ENCODE measurements at regions not wholly inside any gene's neighbourhood (a gene's known extent, or its start where the extent isn't known, plus 50 kb on each side); places are given as distances from the start of the nearest gene placed in this dataset.

DNA sequence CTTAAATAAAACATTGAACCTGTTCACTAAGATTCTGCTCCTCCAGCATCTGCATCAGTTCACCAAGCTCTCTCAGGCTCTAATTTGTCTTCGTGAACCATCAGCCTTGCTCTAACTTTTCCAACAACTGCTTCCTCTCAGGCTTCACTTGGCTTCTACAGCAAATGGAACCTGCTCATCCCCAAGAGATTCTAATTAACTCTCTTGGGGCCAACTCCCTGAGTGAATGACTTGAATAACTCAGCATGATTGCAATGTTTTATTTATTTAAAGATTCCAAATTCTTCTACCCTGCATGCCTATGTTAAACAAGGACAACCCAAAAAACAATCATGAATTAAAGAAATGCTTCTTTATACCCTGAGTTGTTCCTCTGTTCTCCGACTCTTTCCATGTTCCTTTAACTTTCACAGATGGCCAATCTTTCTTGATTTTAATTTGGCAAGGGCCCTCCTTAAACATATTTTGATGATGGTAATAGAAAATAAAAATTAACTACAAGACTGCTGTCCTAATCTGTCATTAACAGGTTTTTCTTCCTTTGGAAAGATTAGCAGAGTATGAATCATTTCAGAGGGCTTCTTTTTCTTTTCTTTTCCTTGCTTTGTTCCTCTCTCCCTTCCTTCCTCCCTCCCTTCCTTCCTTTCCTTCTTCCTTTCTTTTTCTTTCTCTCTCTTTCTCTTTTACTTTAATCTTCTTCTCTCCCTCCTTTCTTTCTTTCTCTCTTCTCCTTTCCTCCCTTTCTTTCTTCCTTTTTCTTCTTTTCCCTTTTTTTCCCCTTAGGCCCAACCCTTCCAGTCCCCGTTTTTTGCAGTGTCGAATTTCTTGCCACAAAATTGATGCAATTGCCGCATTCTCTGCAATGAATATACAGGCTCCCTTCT is 195.0 kb upstream of the RHOBTB1 start:
- TF ChIP-seq, protein P1, sequence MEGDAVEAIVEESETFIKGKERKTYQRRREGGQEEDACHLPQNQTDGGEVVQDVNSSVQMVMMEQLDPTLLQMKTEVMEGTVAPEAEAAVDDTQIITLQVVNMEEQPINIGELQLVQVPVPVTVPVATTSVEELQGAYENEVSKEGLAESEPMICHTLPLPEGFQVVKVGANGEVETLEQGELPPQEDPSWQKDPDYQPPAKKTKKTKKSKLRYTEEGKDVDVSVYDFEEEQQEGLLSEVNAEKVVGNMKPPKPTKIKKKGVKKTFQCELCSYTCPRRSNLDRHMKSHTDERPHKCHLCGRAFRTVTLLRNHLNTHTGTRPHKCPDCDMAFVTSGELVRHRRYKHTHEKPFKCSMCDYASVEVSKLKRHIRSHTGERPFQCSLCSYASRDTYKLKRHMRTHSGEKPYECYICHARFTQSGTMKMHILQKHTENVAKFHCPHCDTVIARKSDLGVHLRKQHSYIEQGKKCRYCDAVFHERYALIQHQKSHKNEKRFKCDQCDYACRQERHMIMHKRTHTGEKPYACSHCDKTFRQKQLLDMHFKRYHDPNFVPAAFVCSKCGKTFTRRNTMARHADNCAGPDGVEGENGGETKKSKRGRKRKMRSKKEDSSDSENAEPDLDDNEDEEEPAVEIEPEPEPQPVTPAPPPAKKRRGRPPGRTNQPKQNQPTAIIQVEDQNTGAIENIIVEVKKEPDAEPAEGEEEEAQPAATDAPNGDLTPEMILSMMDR (IDR thresholded peaks at IDR 0.05; ENCODE audit: low read depth, low read length, missing input control), result no peak
- TF ChIP-seq YY1 (IDR thresholded peaks at IDR 0.05) (no peak), RAD21 (IDR thresholded peaks at IDR 0.05) (no peak), TAF1 (conservative IDR thresholded peaks at IDR 0.05) (no peak), EGR1 (IDR thresholded peaks at IDR 0.05; ENCODE audit: low read depth in 2 of 2) (no peak), GABPA (IDR thresholded peaks at IDR 0.05 in 1 of 2, conservative IDR thresholded peaks at IDR 0.05 in 1 of 2) (no peak), HNF4A (conservative IDR thresholded peaks at IDR 0.05) (no peak), RXRA (IDR thresholded peaks at IDR 0.05) (no peak), JUND (IDR thresholded peaks at IDR 0.05) (no peak), HNF4G (IDR thresholded peaks at IDR 0.05) (no peak)
- TF ChIP-seq, protein P2, sequence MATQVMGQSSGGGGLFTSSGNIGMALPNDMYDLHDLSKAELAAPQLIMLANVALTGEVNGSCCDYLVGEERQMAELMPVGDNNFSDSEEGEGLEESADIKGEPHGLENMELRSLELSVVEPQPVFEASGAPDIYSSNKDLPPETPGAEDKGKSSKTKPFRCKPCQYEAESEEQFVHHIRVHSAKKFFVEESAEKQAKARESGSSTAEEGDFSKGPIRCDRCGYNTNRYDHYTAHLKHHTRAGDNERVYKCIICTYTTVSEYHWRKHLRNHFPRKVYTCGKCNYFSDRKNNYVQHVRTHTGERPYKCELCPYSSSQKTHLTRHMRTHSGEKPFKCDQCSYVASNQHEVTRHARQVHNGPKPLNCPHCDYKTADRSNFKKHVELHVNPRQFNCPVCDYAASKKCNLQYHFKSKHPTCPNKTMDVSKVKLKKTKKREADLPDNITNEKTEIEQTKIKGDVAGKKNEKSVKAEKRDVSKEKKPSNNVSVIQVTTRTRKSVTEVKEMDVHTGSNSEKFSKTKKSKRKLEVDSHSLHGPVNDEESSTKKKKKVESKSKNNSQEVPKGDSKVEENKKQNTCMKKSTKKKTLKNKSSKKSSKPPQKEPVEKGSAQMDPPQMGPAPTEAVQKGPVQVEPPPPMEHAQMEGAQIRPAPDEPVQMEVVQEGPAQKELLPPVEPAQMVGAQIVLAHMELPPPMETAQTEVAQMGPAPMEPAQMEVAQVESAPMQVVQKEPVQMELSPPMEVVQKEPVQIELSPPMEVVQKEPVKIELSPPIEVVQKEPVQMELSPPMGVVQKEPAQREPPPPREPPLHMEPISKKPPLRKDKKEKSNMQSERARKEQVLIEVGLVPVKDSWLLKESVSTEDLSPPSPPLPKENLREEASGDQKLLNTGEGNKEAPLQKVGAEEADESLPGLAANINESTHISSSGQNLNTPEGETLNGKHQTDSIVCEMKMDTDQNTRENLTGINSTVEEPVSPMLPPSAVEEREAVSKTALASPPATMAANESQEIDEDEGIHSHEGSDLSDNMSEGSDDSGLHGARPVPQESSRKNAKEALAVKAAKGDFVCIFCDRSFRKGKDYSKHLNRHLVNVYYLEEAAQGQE (IDR thresholded peaks at IDR 0.05), result no peak
- TF ChIP-seq, protein P3, sequence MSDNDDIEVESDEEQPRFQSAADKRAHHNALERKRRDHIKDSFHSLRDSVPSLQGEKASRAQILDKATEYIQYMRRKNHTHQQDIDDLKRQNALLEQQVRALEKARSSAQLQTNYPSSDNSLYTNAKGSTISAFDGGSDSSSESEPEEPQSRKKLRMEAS (IDR thresholded peaks at IDR 0.05), result no peak
- TF ChIP-seq, protein P4, sequence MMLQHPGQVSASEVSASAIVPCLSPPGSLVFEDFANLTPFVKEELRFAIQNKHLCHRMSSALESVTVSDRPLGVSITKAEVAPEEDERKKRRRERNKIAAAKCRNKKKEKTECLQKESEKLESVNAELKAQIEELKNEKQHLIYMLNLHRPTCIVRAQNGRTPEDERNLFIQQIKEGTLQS (IDR thresholded peaks at IDR 0.05), result no peak

Data from liver (tissue), 3 donors.